ENCODE measurements at regions not wholly inside any gene's neighbourhood (a gene's known extent, or its start where the extent isn't known, plus 50 kb on each side); places are given as distances from the start of the nearest gene placed in this dataset.

GRCh38 chr3:72587282-72587681, 261.0 kb downstream of the SHQ1 start:
- DNase-seq: no peak
- Histone ChIP-seq H3K27ac (ENCODE audit: low read length) (no peak overlapping the region), H3K4me1 (ENCODE audit: control insufficient read depth, insufficient read depth, low read length) (no peaks in the 10 kb centered on the region), H3K36me3 (ENCODE audit: control insufficient read depth, insufficient read depth, low read length) (no peaks in the 10 kb centered on the region), H3K27me3 (ENCODE audit: control insufficient read depth, insufficient read depth, low read length) (no peaks in the 10 kb centered on the region), H3K9me3 (ENCODE audit: control insufficient read depth, insufficient read depth, low read length) (no peaks in the 10 kb centered on the region), H3K4me3 (ENCODE audit: low read length) (no peak overlapping the region)
- Mint-ChIP-seq H3K4me1 (no peaks in the 10 kb centered on the region), H3K27me3 (ENCODE audit: low read depth in 2 of 2) (peaks cover 0 to 2% of the 10 kb centered on the region in 2 donors), H3K4me3 (no peak overlapping the region), H3K9me3 (no peaks in the 10 kb centered on the region), H3K27ac (no peak overlapping the region), H3K36me3 (no peaks in the 10 kb centered on the region)
- no peak for TF ChIP-seq CTCF (IDR thresholded peaks at IDR 0.05)
- ATAC-seq: no peak
- intact Hi-C loops (cut with micrococcal nuclease): no loop called here
- 94% methylated on average over 3 of the region's 3 CpGs for whole genome bisulfite sequencing (ENCODE audit: insufficient coverage)

DNA sequence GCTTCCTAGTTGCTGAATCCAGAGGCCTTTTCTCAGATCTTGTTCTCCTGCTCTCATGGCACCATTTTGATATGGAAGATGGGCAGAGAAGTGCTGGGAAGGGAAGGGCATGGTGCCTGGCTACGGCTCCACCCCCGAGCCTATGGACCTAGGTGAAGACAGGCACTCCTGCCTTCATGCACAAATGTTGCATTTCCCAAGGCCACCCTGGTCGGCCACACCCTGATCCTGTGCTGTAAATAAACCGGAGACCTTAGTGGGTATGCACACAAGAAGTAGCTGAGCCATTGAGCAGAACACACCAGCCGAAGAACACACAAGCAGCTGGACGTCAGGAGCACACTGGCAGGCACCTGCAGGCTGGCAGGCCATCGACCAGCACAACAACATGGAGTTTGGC, 261.6 kb downstream of the SHQ1 start:
- no peak for DNase-seq
- peaks cover 0 to 2% of the 10 kb centered on the region in 2 donors for H3K27me3 Mint-ChIP-seq (ENCODE audit: low read depth in 2 of 2)

GRCh38 chr3:72585966-72586365, 262.3 kb downstream of the SHQ1 start:
- ATAC-seq (no peak), DNase-seq (no peak)
- Mint-ChIP-seq H3K27ac (no peak overlapping the region), H3K27me3 (ENCODE audit: low read depth in 2 of 2) (peaks cover 0 to 5% of the 10 kb centered on the region in 2 donors), H3K4me1 (no peaks in the 10 kb centered on the region), H3K4me3 (no peak overlapping the region), H3K9me3 (no peaks in the 10 kb centered on the region), H3K36me3 (no peaks in the 10 kb centered on the region)
- H3K36me3 ChIP-seq (ENCODE audit: control insufficient read depth, insufficient read depth, low read length): no peaks in the 10 kb centered on the region
- no peaks in the 10 kb centered on the region for H3K4me1 ChIP-seq (ENCODE audit: control insufficient read depth, insufficient read depth, low read length)
- TF ChIP-seq CTCF (IDR thresholded peaks at IDR 0.05): no peak
- no peaks in the 10 kb centered on the region for H3K9me3 ChIP-seq (ENCODE audit: control insufficient read depth, insufficient read depth, low read length)
- 88% methylated on average over 4 of the region's 4 CpGs for WGBS (ENCODE audit: insufficient coverage)
- no peaks in the 10 kb centered on the region for H3K27me3 ChIP-seq (ENCODE audit: control insufficient read depth, insufficient read depth, low read length)
- H3K4me3 ChIP-seq (ENCODE audit: low read length): no peak overlapping the region
- H3K27ac ChIP-seq (ENCODE audit: low read length): no peak overlapping the region
- intact Hi-C loops (cut with micrococcal nuclease): no loop called here

More for the DNA sequence above, 261.6 kb downstream of the SHQ1 start:
- H3K9me3 ChIP-seq (ENCODE audit: control insufficient read depth, insufficient read depth, low read length): no peaks in the 10 kb centered on the region
- no peaks in the 10 kb centered on the region for H3K36me3 ChIP-seq (ENCODE audit: control insufficient read depth, insufficient read depth, low read length)
- H3K27me3 ChIP-seq (ENCODE audit: control insufficient read depth, insufficient read depth, low read length): no peaks in the 10 kb centered on the region
- no peak for TF ChIP-seq CTCF (IDR thresholded peaks at IDR 0.05)
- Mint-ChIP-seq H3K9me3 (no peaks in the 10 kb centered on the region), H3K4me1 (no peaks in the 10 kb centered on the region), H3K4me3 (no peak overlapping the region), H3K27ac (no peak overlapping the region), H3K36me3 (no peaks in the 10 kb centered on the region)
- intact Hi-C loops (cut with micrococcal nuclease): no loop called here
- no peak for ATAC-seq
- H3K27ac ChIP-seq (ENCODE audit: low read length): no peak overlapping the region
- WGBS (ENCODE audit: insufficient coverage): 93% methylated on average over 7 of the region's 7 CpGs
- no peak overlapping the region for H3K4me3 ChIP-seq (ENCODE audit: low read length)
- H3K4me1 ChIP-seq (ENCODE audit: control insufficient read depth, insufficient read depth, low read length): no peaks in the 10 kb centered on the region

DNA sequence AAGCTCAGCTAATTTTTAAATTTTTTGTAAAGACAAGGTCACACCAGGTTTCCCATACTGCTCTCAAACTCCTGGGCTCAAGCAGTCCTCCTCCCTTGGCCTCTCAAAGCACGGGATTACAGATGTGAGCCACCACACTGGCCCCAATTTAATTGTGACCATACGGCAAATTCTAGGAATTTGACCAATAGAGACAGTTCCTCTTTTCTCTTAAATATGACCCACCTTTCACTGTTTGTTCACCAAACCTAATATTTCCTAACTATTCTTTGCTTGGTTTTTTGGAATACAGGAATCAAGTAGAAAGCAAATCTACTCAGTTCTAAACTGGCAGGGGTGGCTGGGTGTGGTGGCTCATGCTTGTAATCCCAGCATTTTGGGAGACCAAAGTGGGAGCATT, 264.0 kb downstream of the SHQ1 start:
- peaks cover 0 to 5% of the 10 kb centered on the region in 2 donors for H3K27me3 Mint-ChIP-seq (ENCODE audit: low read depth in 2 of 2)
- TF ChIP-seq CTCF (IDR thresholded peaks at IDR 0.05): no peak
- no peak overlapping the region for H3K4me3 Mint-ChIP-seq
- WGBS (ENCODE audit: insufficient coverage): 93% methylated on average over 2 of the region's 2 CpGs
- H3K9me3 Mint-ChIP-seq: no peaks in the 10 kb centered on the region
- no peak for ATAC-seq
- H3K9me3 ChIP-seq (ENCODE audit: control insufficient read depth, insufficient read depth, low read length): no peaks in the 10 kb centered on the region
- intact Hi-C loops (cut with micrococcal nuclease): no loop called here
- no peak overlapping the region for H3K4me3 ChIP-seq (ENCODE audit: low read length)
- H3K4me1 ChIP-seq (ENCODE audit: control insufficient read depth, insufficient read depth, low read length): no peaks in the 10 kb centered on the region
- no peaks in the 10 kb centered on the region for H3K27me3 ChIP-seq (ENCODE audit: control insufficient read depth, insufficient read depth, low read length)
- no peak overlapping the region for H3K27ac Mint-ChIP-seq
- no peaks in the 10 kb centered on the region for H3K36me3 Mint-ChIP-seq
- H3K27ac ChIP-seq (ENCODE audit: low read length): no peak overlapping the region
- DNase-seq: no peak
- H3K36me3 ChIP-seq (ENCODE audit: control insufficient read depth, insufficient read depth, low read length): no peaks in the 10 kb centered on the region
- no peaks in the 10 kb centered on the region for H3K4me1 Mint-ChIP-seq
